PC-9 (cell line): ENCODE measurements at regions not wholly inside any gene's neighbourhood (a gene's known extent, or its start where the extent isn't known, plus 50 kb on each side); places are given as distances from the start of the nearest gene placed in this dataset.

Source experiments
- EZH2 ChIP-seq: fragments of 200-600 bp; sonication (generic); IDR thresholded peaks from 2 replicates; pipeline ENCODE4 v1.8.0; 2017; ENCODE audit warnings: antibody characterized with exemption, low read depth
- TF ChIP-seq, protein P1 (sequence below): fragments of 200-600 bp; sonication (generic); conservative IDR thresholded peaks from 2 replicates; pipeline ENCODE4 v1.6.1; 2017; ENCODE audit warnings: mixed run types, antibody characterized with exemption, mild to moderate bottlenecking, moderate library complexity

DNA sequence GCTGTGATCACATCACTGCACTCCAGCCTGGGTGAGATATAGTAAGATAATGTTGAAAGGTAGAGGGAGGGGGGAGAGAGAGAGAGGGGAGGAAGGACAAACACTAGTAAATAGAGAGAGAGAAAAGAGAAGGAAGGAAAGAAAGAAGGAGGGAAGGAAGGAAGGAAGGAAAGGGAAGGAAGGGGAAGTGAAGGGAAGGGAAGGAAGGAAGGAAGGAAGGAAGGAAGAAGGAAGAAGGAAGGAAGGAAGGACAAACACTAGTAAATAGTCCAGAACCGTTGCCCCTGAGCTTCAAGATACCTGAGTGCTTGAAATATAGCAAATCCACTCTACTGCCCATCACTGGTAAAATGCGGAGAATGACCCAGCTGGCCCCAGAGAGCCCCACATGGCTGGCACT, 156.5 kb upstream of the ZNF507 start:
- TF ChIP-seq, protein P1, sequence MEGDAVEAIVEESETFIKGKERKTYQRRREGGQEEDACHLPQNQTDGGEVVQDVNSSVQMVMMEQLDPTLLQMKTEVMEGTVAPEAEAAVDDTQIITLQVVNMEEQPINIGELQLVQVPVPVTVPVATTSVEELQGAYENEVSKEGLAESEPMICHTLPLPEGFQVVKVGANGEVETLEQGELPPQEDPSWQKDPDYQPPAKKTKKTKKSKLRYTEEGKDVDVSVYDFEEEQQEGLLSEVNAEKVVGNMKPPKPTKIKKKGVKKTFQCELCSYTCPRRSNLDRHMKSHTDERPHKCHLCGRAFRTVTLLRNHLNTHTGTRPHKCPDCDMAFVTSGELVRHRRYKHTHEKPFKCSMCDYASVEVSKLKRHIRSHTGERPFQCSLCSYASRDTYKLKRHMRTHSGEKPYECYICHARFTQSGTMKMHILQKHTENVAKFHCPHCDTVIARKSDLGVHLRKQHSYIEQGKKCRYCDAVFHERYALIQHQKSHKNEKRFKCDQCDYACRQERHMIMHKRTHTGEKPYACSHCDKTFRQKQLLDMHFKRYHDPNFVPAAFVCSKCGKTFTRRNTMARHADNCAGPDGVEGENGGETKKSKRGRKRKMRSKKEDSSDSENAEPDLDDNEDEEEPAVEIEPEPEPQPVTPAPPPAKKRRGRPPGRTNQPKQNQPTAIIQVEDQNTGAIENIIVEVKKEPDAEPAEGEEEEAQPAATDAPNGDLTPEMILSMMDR = no peak
- TF ChIP-seq EZH2 = no peak
